CD4-positive, alpha-beta T cell (primary cell): ENCODE measurements at regions not wholly inside any gene's neighbourhood (a gene's known extent, or its start where the extent isn't known, plus 50 kb on each side); places are given as distances from the start of the nearest gene placed in this dataset.

Experiments
- ATAC-seq: fragments of 200-7000 bp; cut with Tn5 transposase; one replicate; pipeline ENCODE4 v1.10.0; 2022; ENCODE audit warnings: mild to moderate bottlenecking; ENCODE audit not compliant: poor library complexity
- CTCF ChIA-PET: fragments of 350-600 bp; sonication (Branson Sonifier 250); formaldehyde crosslinking; loops from one replicate; lab custom pipeline; 2021; ENCODE audit warnings: antibody characterized with exemption, inconsistent platforms; lab: Charles Lee
- POLR2A ChIA-PET: fragments of 350-600 bp; sonication (Branson Sonifier 250); formaldehyde crosslinking; loops from one replicate; lab custom pipeline; 2021; ENCODE audit warnings: antibody characterized with exemption, inconsistent platforms; lab: Charles Lee
- DNase-seq, 14 experiments: peaks; one replicate each; pipeline ENCODE4 v3.0.0-alpha.2; 2013 to 2020; ENCODE audit warnings: mixed read lengths in 2 of 14
- H3K27ac ChIP-seq, 2 donors: one replicate each; pipeline versions ENCODE4 v1.5.1 to v1.7.0; 2013; ENCODE audit warnings: low read length in 2 of 2, low read depth in 1 of 2, mild to moderate bottlenecking in 1 of 2
- H3K27me3 ChIP-seq, 2 experiments: 1 replicate in 1 of 2; 2 replicates in 1 of 2; pipeline versions ENCODE4 v1.6.1 to v1.7.0; 2013; ENCODE audit warnings: low read length in 2 of 2, control low read depth in 1 of 2, mild to moderate bottlenecking in 1 of 2, moderate library complexity in 1 of 2; ENCODE audit not compliant: insufficient read depth in 2 of 2, control insufficient read depth in 1 of 2
- H3K36me3 ChIP-seq: one replicate; pipeline ENCODE4 v1.6.1; 2013; ENCODE audit warnings: low read length, control low read depth; ENCODE audit not compliant: insufficient read depth
- H3K4me1 ChIP-seq: one replicate; pipeline ENCODE4 v1.6.1; 2013; ENCODE audit warnings: low read length, control low read depth; ENCODE audit not compliant: insufficient read depth
- H3K4me3 ChIP-seq: one replicate; pipeline ENCODE4 v1.5.1; 2013; ENCODE audit warnings: mild to moderate bottlenecking, low read length, moderate library complexity
- H3K9me3 ChIP-seq, 2 experiments: 1 replicate in 1 of 2; 2 replicates in 1 of 2; pipeline versions ENCODE4 v1.6.1 to v1.7.0; 2013; ENCODE audit warnings: low read length in 2 of 2, mild to moderate bottlenecking in 2 of 2, control low read depth in 1 of 2, moderate library complexity in 1 of 2; ENCODE audit not compliant: control insufficient read depth in 1 of 2, insufficient read depth in 1 of 2
- H3K27ac Mint-ChIP-seq: one replicate; pipeline ENCODE4 v1.8.0; 2020; ENCODE audit warnings: mixed read lengths
- H3K27me3 Mint-ChIP-seq: one replicate; pipeline ENCODE4 v1.8.0; 2021; ENCODE audit warnings: mixed read lengths
- H3K36me3 Mint-ChIP-seq: one replicate; pipeline ENCODE4 v1.8.0; 2021; ENCODE audit warnings: low read depth, mixed read lengths
- H3K4me1 Mint-ChIP-seq: one replicate; pipeline ENCODE4 v1.8.0; 2021; ENCODE audit warnings: low read depth, mixed read lengths
- H3K4me3 Mint-ChIP-seq: one replicate; pipeline ENCODE4 v1.8.0; 2020; ENCODE audit warnings: mild to moderate bottlenecking, mixed read lengths
- H3K9me3 Mint-ChIP-seq: one replicate; pipeline ENCODE4 v1.8.0; 2020; ENCODE audit warnings: mixed read lengths
- CTCF ChIP-seq: fragments of 200-600 bp; IDR thresholded peaks from one replicate; pipeline ENCODE4 v1.8.0; 2022; ENCODE audit warnings: antibody characterized with exemption, mild to moderate bottlenecking
- intact Hi-C, 2 experiments: fragments of 100-400 bp; cut with DNase I in 1 of 2; cut with micrococcal nuclease in 1 of 2; formaldehyde crosslinking; loops; one replicate each; pipeline versions ENCODE4 v1.15.1 to v1.9.0; 2023 to 2025; cut with DNase I, micrococcal nuclease

- Histone ChIP-seq H3K27ac (no peak overlapping the region), H3K4me3 (no peak overlapping the region), H3K27me3 (peaks cover 0 to 10% of the 10 kb centered on the region in 2 experiments), H3K36me3 (no peaks in the 10 kb centered on the region), H3K9me3 (peaks cover 0 to 8% of the 10 kb centered on the region in 2 experiments), H3K4me1 (no peaks in the 10 kb centered on the region)
- Mint-ChIP-seq H3K36me3 (no peaks in the 10 kb centered on the region), H3K27me3 (no peaks in the 10 kb centered on the region), H3K4me1 (no peaks in the 10 kb centered on the region), H3K4me3 (no peak overlapping the region), H3K9me3 (no peaks in the 10 kb centered on the region), H3K27ac (no peak overlapping the region)
- no peak for TF ChIP-seq CTCF
- ATAC-seq (no peak), DNase-seq (no peak)
- intact Hi-C loops: no loop called here
- POLR2A ChIA-PET: no interaction called here
- CTCF ChIA-PET: no interaction called here
Observed at GRCh38 chr1:37410105-37410504, 64.3 kb upstream of the ZC3H12A start.

- Histone ChIP-seq H3K9me3 (peaks cover 0 to 11% of the 10 kb centered on the region in 2 experiments), H3K4me1 (no peaks in the 10 kb centered on the region), H3K27me3 (peaks cover 0 to 10% of the 10 kb centered on the region in 2 experiments), H3K4me3 (no peak overlapping the region), H3K27ac (no peak overlapping the region), H3K36me3 (no peaks in the 10 kb centered on the region)
- Mint-ChIP-seq H3K4me3 (no peak overlapping the region), H3K9me3 (no peaks in the 10 kb centered on the region), H3K4me1 (no peaks in the 10 kb centered on the region), H3K27me3 (no peaks in the 10 kb centered on the region), H3K27ac (no peak overlapping the region), H3K36me3 (no peaks in the 10 kb centered on the region)
- no peak for TF ChIP-seq CTCF
- POLR2A ChIA-PET: no interaction called here
- ATAC-seq (no peak), DNase-seq (no peak)
- intact Hi-C loops: no loop called here
- CTCF ChIA-PET: no interaction called here
Observed at GRCh38 chr1:37410815-37411214, 63.6 kb upstream of the ZC3H12A start.

- intact Hi-C loops: no loop called here
- H3K27me3 ChIP-seq: peaks cover 0 to 8% of the 10 kb centered on the region in 2 experiments
- H3K36me3 Mint-ChIP-seq: no peaks in the 10 kb centered on the region
- H3K4me3 Mint-ChIP-seq: no peak overlapping the region
- ChIA-PET CTCF (no interaction called here), POLR2A (no interaction called here)
- H3K4me1 ChIP-seq: no peaks in the 10 kb centered on the region
- ATAC-seq: no peak
- H3K4me1 Mint-ChIP-seq: no peaks in the 10 kb centered on the region
- H3K9me3 Mint-ChIP-seq: no peaks in the 10 kb centered on the region
- no peak overlapping the region for H3K27ac ChIP-seq
- no peak overlapping the region for H3K27ac Mint-ChIP-seq
- no peaks in the 10 kb centered on the region for H3K36me3 ChIP-seq
- H3K9me3 ChIP-seq: peaks cover 0 to 11% of the 10 kb centered on the region in 2 experiments
- TF ChIP-seq CTCF: no peak
- DNase-seq: no peak
- no peak overlapping the region for H3K4me3 ChIP-seq
- no peaks in the 10 kb centered on the region for H3K27me3 Mint-ChIP-seq
Observed at GRCh38 chr1:37415611-37416244, 58.7 kb upstream of the ZC3H12A start.
